Activated CD4-positive, alpha-beta T cell treated with anti-CD3 and anti-CD28 coated beads for 1 hour (primary cell): ENCODE measurements at regions not wholly inside any gene's neighbourhood (a gene's known extent, or its start where the extent isn't known, plus 50 kb on each side); places are given as distances from the start of the nearest gene placed in this dataset.
"Not testable (repeated sequence)": the region's sequence is repeated elsewhere in the genome, so short reads cannot be mapped to it uniquely, and the experiment has no call there.

ENCODE experiments used
- DNase-seq: peaks from one replicate; pipeline ENCODE4 v3.0.0-alpha.2; 2020

GRCh38 chrX:42832764-42833549, 55.0 kb upstream of the PPP1R2C start:
- no peak for DNase-seq

GRCh38 chrX:42833550-42833940, 55.6 kb upstream of the PPP1R2C start:
- not testable (repeated sequence) for DNase-seq

DNA sequence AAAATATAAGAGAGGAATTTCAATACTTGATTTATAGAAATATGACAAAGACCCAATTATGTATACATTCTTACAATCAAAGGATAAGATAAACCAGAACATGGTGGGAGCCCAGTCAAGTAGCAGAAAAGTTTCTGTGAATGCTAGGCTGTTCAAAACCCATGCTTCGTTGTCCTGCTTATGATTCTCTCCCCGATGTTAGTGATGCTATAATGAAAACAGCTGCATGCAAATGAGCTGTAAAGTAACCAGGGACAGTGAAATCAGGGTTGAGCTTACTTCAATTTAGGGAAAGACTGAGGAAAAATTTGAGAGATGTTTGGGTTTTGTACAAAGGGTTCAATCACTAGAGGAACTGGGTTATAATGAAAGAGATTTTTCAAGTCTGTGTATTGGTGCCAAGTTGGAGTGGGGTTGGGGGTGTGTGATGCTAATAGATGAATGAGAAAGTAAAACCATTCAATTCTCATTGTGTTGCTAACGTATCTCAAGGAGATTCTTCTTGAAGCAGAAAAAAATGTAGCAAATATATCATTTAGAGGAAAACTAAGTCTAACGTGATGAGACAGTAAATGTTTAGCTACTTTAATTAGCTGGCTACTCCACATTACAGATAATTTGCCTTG, 59.3 kb upstream of the PPP1R2C start:
- DNase-seq = no peak

DNA sequence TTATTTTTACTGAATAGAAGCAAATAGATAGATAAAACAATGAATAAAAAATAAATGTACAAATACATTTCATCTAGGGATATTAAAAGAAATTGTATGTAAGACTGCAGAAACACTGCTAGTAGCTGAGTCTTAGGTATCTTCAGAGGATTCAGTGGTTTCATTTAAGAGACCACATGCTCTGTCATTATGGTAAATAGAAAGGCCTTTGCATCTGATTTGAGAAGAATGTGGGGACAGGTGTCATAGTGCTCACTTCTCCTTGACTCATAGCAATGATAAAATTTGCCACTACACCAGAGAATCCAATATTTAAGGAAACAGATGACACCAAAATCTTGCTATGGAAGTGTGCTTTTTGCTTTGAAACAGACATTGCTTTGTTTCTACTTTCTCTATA, 59.8 kb upstream of the PPP1R2C start:
- DNase-seq = no peak

DNA sequence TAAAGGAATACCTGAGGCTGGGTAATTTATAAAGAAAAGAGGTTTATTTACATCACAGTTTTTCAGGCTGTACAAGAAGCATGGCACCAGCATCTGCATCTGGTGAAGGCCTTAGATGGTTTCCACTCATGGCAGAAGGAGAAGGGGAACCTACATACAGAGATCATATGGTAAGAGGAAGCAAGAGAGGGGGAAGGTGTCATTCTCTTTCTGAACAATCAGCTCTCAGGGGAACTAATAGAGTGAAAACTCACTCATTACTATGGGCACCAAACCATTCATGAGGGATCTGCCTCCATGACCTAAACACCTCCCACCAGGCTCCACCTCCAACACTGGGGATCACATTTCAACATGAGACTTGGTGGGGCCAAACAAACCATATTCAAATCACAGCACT, 61.7 kb upstream of the PPP1R2C start:
- DNase-seq = no peak

DNA sequence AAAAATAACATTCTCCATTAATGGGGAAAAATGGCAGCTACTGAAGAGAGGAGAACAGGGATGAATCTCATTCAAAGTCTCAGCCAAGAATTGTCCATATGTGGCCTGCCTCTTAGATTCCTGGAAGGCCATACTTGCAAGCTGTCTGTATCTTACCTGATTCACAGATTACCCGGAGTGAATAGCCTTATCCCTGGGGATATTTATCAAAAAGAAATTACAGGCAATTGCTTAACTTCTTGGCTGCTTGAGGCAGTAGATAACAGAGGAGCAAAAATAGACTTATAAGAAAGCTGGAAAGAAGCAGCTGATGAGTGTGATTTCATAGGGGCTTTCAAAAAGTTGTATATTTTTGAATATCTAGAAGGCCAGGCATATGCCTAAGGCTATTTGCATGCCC, 68.8 kb upstream of the PPP1R2C start:
- DNase-seq = no peak

DNA sequence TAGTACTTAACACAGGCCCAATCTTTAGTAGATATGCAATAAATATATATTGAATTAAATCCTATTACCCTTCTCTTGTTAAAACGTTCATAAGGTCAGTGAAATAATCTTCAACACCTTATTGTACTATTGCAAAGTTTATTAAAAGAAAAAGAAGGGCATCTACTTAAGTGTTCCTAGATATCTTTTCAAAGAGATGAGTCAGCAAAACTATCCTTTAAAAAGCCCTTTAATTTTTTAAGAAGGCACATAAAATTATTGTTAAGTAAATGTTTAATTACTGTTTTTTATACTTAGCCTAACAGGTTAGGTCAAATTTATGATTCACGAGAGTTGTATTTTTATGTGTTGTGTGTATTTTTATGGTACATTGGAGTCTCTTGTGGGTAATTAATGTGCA, 77.3 kb upstream of the PPP1R2C start:
- no peak for DNase-seq

GRCh38 chrX:42857766-42858165, 79.8 kb upstream of the PPP1R2C start:
- no peak for DNase-seq

GRCh38 chrX:42869011-42869410, 91.0 kb upstream of the PPP1R2C start:
- DNase-seq = no peak

DNA sequence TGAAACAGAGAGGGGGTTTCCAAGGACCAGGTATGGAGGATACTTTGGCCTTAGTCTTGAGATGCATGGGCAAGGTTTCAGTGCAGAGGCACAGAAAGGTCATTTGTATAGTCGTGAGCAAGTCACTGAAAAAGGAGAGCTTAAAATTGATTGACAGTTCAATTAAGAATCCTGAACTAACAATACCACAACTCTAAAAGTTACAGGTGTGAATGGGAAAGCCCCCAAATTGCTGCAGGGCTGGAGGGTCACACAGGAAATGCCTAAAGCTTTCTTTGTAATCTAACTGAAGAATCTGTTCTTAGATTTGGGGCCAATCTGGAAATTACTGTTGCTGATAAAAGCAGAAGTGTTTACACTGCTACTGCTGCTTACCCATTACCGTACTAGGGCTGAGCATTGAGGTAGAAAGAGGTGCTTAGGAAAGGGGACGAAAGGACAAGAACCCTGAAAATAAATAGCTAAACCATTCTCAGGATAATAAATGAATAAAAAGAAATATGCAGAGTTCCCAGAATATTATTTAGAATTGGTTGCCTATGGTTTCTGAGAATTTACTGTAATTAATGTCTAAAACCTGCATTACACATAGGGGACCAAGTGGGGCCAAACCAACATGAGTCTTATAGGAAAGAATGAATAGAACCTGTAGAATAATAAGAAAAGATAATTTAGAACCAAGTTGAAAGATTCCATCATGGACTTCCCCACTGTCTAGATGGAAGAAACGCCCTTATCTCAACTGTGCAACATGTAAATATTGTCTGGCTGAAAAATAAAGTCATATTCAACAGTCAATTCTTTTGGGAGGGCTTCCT, 91.9 kb upstream of the PPP1R2C start:
- no peak for DNase-seq

GRCh38 chrX:42886519-42886918, 108.6 kb upstream of the PPP1R2C start:
- DNase-seq = no peak

DNA sequence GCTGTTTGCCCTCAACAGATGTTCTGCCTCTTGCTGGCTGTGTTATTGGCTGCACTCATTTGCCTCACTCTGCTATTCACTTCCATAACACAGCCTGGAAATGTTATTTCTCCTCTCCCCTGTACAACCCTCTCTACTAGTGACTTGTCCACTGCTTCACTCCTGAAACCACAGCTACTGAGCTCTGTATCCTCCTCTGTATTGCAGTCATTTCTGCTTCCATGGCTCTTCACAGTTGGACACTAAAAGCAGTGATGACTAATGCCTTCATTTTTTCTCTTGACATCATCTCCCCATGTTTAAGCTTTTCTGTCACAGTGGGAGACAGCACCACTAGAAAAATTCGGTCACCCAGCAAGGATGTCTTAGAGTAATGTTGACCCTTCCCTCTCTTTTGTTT, 123.0 kb upstream of the PPP1R2C start:
- no peak for DNase-seq

DNA sequence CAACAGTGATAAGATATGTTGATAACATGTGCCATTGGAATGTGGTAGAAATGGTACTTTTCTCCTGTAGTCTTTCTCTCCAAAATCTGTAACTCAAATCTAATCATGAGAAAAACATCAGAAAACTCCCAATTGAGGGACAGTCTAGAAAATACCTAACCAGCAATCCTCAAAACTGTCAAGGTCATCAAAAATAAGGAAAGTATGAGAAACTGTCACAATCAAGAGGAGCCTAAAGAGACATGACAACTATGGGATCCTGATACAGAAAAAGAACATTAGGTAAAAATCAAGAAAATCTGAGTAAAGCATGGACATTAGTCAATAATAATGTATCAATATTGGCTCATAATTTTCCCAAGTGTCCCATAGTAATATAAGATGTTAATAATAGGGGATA, 124.5 kb upstream of the PPP1R2C start:
- DNase-seq = no peak

DNA sequence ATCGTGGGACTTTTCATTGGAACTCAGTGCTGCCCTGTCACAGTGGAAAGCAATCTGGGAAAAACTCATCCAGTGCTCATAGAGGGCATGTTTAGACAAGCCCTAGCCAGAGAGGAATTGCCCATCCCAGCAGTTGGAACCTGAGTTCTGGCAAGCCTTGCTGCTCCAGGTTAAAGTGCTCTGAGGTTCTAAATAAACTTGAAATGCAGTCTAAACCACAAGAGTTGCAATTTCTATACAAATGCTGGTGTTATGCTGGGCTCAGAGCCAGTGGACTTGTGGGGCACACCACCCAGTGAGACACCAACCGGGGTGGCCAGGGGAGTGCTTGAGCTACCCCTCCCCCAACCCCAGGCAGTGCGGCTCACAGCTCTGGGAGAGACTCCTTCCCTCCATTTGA, 142.8 kb upstream of the PPP1R2C start:
- DNase-seq = no peak

- no peak for DNase-seq
Observed at GRCh38 chrX:42930071-42930470, 152.1 kb upstream of the PPP1R2C start.

DNA sequence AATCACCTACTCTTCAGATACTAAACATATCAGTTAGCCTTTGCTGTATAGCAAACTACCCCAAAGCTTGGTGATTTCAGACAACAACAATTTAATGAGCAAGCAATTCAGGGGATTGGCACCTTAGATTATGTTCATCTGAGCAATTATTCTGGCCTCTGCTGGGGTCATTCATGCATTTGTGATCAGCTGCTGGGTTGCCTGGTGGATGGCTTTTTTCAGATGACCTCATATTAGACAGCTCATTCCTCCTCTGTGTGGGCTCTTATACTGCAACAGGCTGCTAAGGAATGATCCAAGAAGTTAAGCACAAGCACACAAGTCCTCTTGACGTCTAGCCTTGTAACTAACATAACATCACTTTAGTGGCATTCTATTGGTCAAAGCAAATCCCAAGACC, 153.0 kb upstream of the PPP1R2C start:
- DNase-seq = no peak

- DNase-seq = no peak
Observed at GRCh38 chrX:42933187-42933586, 155.2 kb upstream of the PPP1R2C start.

DNA sequence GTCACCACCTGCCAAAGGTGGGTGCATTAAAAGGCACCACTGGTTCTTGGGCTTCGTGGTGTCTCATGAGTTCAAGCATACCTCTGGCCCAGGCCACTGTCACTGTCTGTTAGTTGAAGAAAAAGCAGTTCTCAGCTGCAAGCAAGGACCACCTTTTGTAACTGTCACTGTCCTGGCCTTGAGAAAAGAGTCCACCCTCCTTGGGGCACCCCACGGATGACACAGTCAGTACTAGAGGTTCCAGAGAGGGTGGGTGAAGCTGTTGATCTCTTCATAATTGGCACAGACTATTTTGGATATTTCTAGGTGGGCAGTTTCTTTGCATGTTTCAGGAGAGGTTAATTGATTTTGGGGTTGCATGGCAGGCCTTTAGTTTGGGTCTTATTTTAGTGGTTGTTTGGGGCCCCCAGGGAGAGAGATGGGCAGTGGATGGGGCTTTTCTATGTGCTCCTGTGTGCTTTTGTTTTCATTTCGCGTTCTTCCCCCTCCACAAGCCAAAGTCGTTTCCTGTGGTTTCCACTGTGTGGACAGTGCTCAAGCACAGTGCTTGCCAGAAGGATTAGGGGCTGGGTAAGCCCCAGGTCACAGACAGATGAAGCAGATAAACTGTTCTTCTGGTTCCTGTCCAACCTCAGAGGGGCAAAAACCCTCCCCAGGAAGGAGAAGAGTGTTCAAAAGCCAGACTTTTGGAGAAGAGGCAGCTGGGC, 156.2 kb upstream of the PPP1R2C start:
- DNase-seq = no peak

GRCh38 chrX:42941671-42942070, 163.7 kb upstream of the PPP1R2C start:
- DNase-seq = no peak

DNA sequence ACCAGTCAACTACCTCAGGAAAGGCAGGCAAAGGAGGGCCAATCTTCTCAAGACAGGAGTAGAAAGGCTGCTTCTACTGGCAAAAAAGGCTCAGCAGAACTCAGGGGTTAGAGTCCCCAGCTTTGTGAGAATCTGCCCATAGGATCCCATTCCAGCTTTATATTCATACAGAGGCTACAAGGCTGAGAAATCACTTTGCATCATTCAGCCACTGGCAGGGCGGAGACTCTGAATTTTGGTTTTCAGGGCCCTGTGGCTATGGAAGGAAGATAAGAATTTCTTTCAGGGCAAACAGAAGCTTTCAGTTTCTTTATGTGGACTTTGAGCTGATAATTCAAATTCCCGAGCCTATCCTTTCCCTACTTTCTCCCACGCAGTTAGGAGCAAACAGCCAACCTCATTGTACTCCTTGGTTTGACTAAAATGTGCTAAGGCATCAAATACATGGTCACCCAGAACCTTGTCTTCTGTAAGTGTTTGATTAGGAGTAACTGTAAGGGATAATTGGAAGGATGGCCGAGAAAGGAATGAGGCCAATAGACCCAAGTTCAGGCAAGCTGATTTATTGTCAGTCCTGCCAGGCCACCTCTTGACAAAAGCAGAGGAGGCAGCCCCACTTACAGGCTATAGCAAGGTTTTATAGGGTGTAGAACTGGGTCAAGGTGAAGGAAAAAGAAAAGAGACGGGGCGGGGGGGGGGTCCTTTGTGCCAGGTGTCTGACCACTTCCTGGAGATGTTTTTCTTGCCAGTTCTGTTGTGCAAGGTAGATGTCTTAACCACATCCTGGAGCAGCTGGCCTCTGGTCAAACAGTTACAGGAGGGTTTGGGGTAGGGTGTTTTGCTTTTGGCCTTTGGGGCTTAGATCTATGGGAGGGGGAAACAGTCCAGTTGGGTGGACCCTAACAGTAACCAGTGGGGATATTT, 165.3 kb upstream of the PPP1R2C start:
- no peak for DNase-seq

GRCh38 chrX:42944381-42944998, 166.5 kb upstream of the PPP1R2C start:
- DNase-seq = no peak
